Endothelial cell of umbilical vein (primary cell): ENCODE measurements at regions not wholly inside any gene's neighbourhood (a gene's known extent, or its start where the extent isn't known, plus 50 kb on each side); places are given as distances from the start of the nearest gene placed in this dataset.

ENCODE experiments used
- BruUV-seq: library from RNA; stranded (reverse); fragments of 400-500 nt; replicated peaks from 2 replicates; lab custom pipeline; 2021; lab: Mats Ljungman, UMichigan
- CTCF ChIA-PET: fragments of 300-600, 350-600 bp; sonication (Branson Sonifier 250); formaldehyde crosslinking; loops from one replicate; lab custom pipeline; 2021; ENCODE audit warnings: antibody characterized with exemption, inconsistent platforms; lab: Charles Lee
- POLR2A ChIA-PET: fragments of 300-600, 350-600 bp; sonication (Branson Sonifier 250); formaldehyde crosslinking; loops from one replicate; lab custom pipeline; 2021; ENCODE audit warnings: antibody characterized with exemption, inconsistent platforms; lab: Charles Lee
- DNase-seq: peaks from one replicate; pipeline ENCODE4 v3.0.0-alpha.2; 2011; ENCODE audit warnings: low read depth, low spot score
- FAIRE-seq: peaks from 2 replicates; lab custom pipeline; 2011; peaks lifted over from hg19 to GRCh38; lab: Jason Lieb, UNC
- H2AFZ ChIP-seq: 2 replicates; pipeline ENCODE4 v1.6.0; 2012; ENCODE audit warnings: low read depth, low read length, control low read depth, inconsistent platforms
- H3K27ac ChIP-seq: 2 replicates; pipeline ENCODE4 v1.5.1; 2011; ENCODE audit warnings: low read depth, mild to moderate bottlenecking, control low read depth, low read length, moderate library complexity; ENCODE audit not compliant: insufficient read depth
- H3K27me3 ChIP-seq, 2 experiments: 2 replicates each; pipeline versions ENCODE4 v1.6.0 to v1.6.1; 2011; ENCODE audit warnings: low read length in 2 of 2, mixed read lengths in 1 of 2; ENCODE audit not compliant: control insufficient read depth in 2 of 2, insufficient read depth in 2 of 2
- H3K36me3 ChIP-seq, 2 experiments: 2 replicates in 1 of 2; 3 replicates in 1 of 2; pipeline ENCODE4 v1.5.1; 2011; ENCODE audit warnings: low read length in 2 of 2, mild to moderate bottlenecking in 1 of 2, moderate library complexity in 1 of 2; ENCODE audit not compliant: control insufficient read depth in 2 of 2, insufficient read depth in 2 of 2; ENCODE audit errors: extremely low read depth in 1 of 2
- H3K4me1 ChIP-seq: 3 replicates; pipeline ENCODE4 v1.5.1; 2011; ENCODE audit warnings: mild to moderate bottlenecking, low read length; ENCODE audit not compliant: control insufficient read depth, insufficient read depth; ENCODE audit errors: extremely low read depth
- H3K4me2 ChIP-seq: 2 replicates; pipeline ENCODE4 v1.6.1; 2011; ENCODE audit warnings: low read length, control low read depth, mixed read lengths; ENCODE audit not compliant: insufficient read depth
- H3K4me3 ChIP-seq, 3 experiments: fragments of 200-600 bp in 1 of 3; sonication (generic), shearing (Covaris generic) in 1 of 3; replicated peaks in 1 of 3; 2 replicates each; pipeline ENCODE4 v1.5.1; 2011 to 2016; ENCODE audit warnings: control low read depth in 3 of 3, low read length in 3 of 3, mild to moderate bottlenecking in 2 of 3, inconsistent platforms in 1 of 3, low read depth in 1 of 3, moderate library complexity in 1 of 3; ENCODE audit not compliant: insufficient read depth in 1 of 3
- H3K79me2 ChIP-seq: 2 replicates; pipeline ENCODE4 v1.6.0; 2012; ENCODE audit warnings: low read length, inconsistent platforms; ENCODE audit not compliant: control insufficient read depth, insufficient read depth
- H3K9ac ChIP-seq: replicated peaks from 2 replicates; pipeline ENCODE3; 2011; ENCODE audit warnings: low read length, control low read depth; ENCODE audit not compliant: insufficient read depth; ENCODE audit errors: extremely low read depth
- H3K9me1 ChIP-seq: replicated peaks from 3 replicates; pipeline ENCODE4 v1.6.0; 2011; ENCODE audit warnings: mild to moderate bottlenecking, low read length; ENCODE audit not compliant: control insufficient read depth, insufficient read depth; ENCODE audit errors: extremely low read depth
- H3K9me3 ChIP-seq: replicated peaks from 2 replicates; pipeline ENCODE4 v1.5.1; 2012; ENCODE audit warnings: low read length, inconsistent platforms; ENCODE audit not compliant: control insufficient read depth, insufficient read depth
- H4K20me1 ChIP-seq: replicated peaks from 2 replicates; pipeline ENCODE3; 2011; ENCODE audit warnings: mild to moderate bottlenecking, low read length; ENCODE audit not compliant: control insufficient read depth, insufficient read depth; ENCODE audit errors: extremely low read depth
- EZH2 ChIP-seq: IDR thresholded peaks from 2 replicates; pipeline ENCODE4 v1.6.1; 2012; ENCODE audit warnings: borderline replicate concordance, low read depth, mild to moderate bottlenecking, moderate library complexity, low read length, inconsistent platforms; ENCODE audit not compliant: severe bottlenecking
- FOS ChIP-seq: IDR thresholded peaks from 2 replicates; pipeline ENCODE4 v1.6.1; 2011; ENCODE audit warnings: mild to moderate bottlenecking, low read length, moderate library complexity, borderline replicate concordance; ENCODE audit not compliant: insufficient read depth
- GATA2 ChIP-seq: IDR thresholded peaks from 2 replicates; pipeline ENCODE4 v1.7.0; 2011; ENCODE audit warnings: low read depth, mild to moderate bottlenecking, moderate library complexity, mixed read lengths, low read length; ENCODE audit not compliant: insufficient read length, insufficient read depth
- JUN ChIP-seq: IDR thresholded peaks from 2 replicates; pipeline ENCODE4 v1.6.1; 2011; ENCODE audit warnings: borderline replicate concordance, low read depth; ENCODE audit not compliant: insufficient read length, insufficient read depth
- MYC ChIP-seq: IDR thresholded peaks from one replicate; pipeline ENCODE4 v1.6.1; 2011; ENCODE audit warnings: mild to moderate bottlenecking, low read depth, low read length
- POLR2A ChIP-seq: IDR thresholded peaks from 2 replicates; pipeline ENCODE4 v1.6.1; 2012; ENCODE audit warnings: low read depth, mild to moderate bottlenecking, control low read depth, low read length
- POLR2AphosphoS5 ChIP-seq: IDR thresholded peaks from 2 replicates; pipeline ENCODE4 v1.6.1; 2012; ENCODE audit warnings: low read depth, mild to moderate bottlenecking, control low read depth, low read length, moderate library complexity; ENCODE audit not compliant: insufficient read depth
- dilution Hi-C: fragments of 300-500 bp; cut with MboI; formaldehyde crosslinking; loops from one replicate; pipeline ENCODE4 v1.15.0; 2019; ENCODE audit warnings: low sequenced_read_pairs; ENCODE audit not compliant: extremely low pct_ligation_motif_present
- intact Hi-C: fragments of 100-400 bp; cut with micrococcal nuclease; formaldehyde crosslinking; loops from one replicate; pipeline ENCODE4 v1.10.0; 2022
- TF ChIP-seq, protein P1 (sequence below): IDR thresholded peaks from 2 replicates; pipeline ENCODE4 v1.6.1; 2011; ENCODE audit not compliant: insufficient read depth, insufficient read length
- TF ChIP-seq, protein P2 (sequence below), 2 donors: IDR thresholded peaks; 1 replicate in 1 of 2; 2 replicates in 1 of 2; pipeline ENCODE4 v1.5.1; 2011; ENCODE audit warnings: low read length in 2 of 2, mild to moderate bottlenecking in 2 of 2, moderate library complexity in 2 of 2, control low read depth in 1 of 2, inconsistent platforms in 1 of 2, low read depth in 1 of 2; ENCODE audit not compliant: insufficient read depth in 1 of 2; ENCODE audit errors: extremely low read depth in 1 of 2

DNA sequence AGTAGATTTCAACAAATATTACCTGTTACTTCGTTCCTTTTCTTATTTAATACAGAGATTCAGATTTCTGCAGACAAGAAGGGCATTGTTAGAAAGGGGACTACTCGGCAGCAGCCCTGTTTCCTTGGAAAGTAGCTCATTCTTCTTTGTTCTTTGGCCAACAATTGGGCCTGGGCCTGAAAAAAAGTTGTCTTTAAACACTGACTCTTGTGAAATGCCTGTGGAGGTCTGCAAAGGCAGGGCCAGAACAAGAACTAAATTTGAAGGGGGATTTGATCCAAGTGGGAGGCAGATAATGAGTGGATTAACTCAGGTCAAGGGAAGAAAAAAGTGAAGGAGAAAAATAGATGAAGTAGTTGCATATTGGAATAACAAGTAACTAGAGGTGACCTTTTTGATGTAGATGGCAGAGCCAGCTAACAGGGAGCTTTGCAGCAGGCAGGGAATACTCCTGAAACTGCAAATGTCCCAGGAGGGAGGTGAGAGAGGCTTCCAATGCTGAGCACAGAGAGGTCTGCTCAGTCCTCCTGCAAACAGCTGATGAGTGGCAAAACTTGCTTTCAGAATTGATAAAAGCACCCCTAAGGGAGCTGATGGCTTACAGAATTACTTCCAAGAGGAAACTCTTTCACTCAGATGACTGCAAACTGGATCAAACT, 393.2 kb upstream of the HS3ST1 start:
- H3K9ac ChIP-seq: no peak overlapping the region
- no peaks in the 10 kb centered on the region for H3K4me1 ChIP-seq
- TF ChIP-seq MYC (no peak), JUN (no peak), POLR2A (no peak), EZH2 (no peak), POLR2AphosphoS5 (no peak), GATA2 (no peak), FOS (no peak)
- TF ChIP-seq, protein P1, sequence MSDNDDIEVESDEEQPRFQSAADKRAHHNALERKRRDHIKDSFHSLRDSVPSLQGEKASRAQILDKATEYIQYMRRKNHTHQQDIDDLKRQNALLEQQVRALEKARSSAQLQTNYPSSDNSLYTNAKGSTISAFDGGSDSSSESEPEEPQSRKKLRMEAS: no peak
- TF ChIP-seq, protein P2, sequence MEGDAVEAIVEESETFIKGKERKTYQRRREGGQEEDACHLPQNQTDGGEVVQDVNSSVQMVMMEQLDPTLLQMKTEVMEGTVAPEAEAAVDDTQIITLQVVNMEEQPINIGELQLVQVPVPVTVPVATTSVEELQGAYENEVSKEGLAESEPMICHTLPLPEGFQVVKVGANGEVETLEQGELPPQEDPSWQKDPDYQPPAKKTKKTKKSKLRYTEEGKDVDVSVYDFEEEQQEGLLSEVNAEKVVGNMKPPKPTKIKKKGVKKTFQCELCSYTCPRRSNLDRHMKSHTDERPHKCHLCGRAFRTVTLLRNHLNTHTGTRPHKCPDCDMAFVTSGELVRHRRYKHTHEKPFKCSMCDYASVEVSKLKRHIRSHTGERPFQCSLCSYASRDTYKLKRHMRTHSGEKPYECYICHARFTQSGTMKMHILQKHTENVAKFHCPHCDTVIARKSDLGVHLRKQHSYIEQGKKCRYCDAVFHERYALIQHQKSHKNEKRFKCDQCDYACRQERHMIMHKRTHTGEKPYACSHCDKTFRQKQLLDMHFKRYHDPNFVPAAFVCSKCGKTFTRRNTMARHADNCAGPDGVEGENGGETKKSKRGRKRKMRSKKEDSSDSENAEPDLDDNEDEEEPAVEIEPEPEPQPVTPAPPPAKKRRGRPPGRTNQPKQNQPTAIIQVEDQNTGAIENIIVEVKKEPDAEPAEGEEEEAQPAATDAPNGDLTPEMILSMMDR (IDR thresholded peaks at IDR 0.05; ENCODE audit: extremely low read depth in 1 of 2, insufficient read depth in 1 of 2, low read depth in 1 of 2, low read length in 2 of 2): no peak
- H3K27me3 ChIP-seq: no peaks in the 10 kb centered on the region
- BruUV-seq: no TSS peak
- CTCF ChIA-PET: interaction anchor here (0.5 kb wide), 1 partner anchor 99 kb away, joined by 4 read pairs; no protein-coding TSS in a partner anchor
- intact Hi-C loops (no loop called here), dilution Hi-C loops (no loop called here)
- no peaks in the 10 kb centered on the region for H4K20me1 ChIP-seq
- no peak overlapping the region for H3K27ac ChIP-seq
- no peak overlapping the region for H3K4me3 ChIP-seq
- H2AFZ ChIP-seq: no peak overlapping the region
- POLR2A ChIA-PET: no interaction called here
- no peaks in the 10 kb centered on the region for H3K9me3 ChIP-seq
- H3K79me2 ChIP-seq: no peaks in the 10 kb centered on the region
- DNase-seq: no peak
- H3K4me2 ChIP-seq: no peak overlapping the region
- H3K9me1 ChIP-seq: no peaks in the 10 kb centered on the region
- no peaks in the 10 kb centered on the region for H3K36me3 ChIP-seq
- FAIRE-seq: no peak
